ENCODE measurements at regions not wholly inside any gene's neighbourhood (a gene's known extent, or its start where the extent isn't known, plus 50 kb on each side); places are given as distances from the start of the nearest gene placed in this dataset.

DNA sequence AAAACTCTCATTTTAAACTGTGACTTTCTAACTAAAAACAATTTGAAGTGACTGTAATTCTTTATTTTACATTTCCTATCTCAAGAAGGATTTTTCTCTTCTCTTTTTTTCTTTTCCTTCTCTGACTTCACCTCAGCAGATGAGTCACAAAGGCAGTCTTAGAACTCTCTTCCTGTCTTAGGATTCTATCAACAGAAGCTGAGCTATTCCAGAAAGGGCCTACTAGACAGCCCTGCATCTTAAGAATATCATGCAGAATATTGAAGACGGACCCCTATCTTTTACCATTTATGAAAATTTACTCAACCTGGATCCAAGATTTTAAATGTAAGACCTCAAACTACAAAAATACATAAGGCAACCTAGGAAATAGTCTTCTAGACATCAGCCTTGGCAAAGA lies 365.7 kb upstream of the SEMA3C start (continued):
- TF ChIP-seq ZNF221 (tag by site-specific recombination; IDR thresholded peaks at IDR 0.05; ENCODE audit: borderline replicate concordance) (no peak), ZBTB10 (tag by site-specific recombination; IDR thresholded peaks at IDR 0.05) (no peak)

DNA sequence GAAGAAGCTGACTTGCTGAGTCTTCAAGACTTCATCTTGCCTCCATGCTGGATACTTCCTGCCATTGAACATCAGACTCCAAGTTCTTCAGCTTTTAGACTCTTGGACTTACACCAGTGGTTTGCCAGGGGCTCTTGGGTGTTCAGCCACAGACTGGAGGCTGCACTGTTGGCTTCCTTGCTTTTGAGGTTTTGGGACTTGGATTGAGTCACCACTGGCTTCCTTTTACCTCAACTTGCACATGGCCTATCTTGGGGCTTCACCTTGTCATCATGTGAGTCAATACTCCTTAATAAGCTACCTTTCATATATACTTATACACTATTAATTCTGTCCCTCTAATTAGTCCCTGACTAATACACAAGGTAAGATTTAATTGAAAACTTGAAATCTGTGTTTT lies 361.7 kb upstream of the SEMA3C start:
- no peaks in the 10 kb centered on the region for H3K36me3 ChIP-seq (ENCODE audit: control insufficient read depth in 2 of 2, insufficient read depth in 1 of 2, low read length in 2 of 2)
- H3K27ac ChIP-seq (ENCODE audit: extremely low read depth, low read depth, low read length): no peak overlapping the region
- CTCF ChIA-PET: no interaction called here

More for the DNA sequence above, 361.7 kb upstream of the SEMA3C start:
- Histone ChIP-seq H3K4me3 (ENCODE audit: low read depth, low read length) (no peak overlapping the region), H3K9me3 (ENCODE audit: control insufficient read depth, insufficient read depth, low read depth, low read length) (no peaks in the 10 kb centered on the region), H3K4me1 (ENCODE audit: control insufficient read depth, insufficient read depth, low read length) (no peaks in the 10 kb centered on the region; the same call in 1 of the 2 replicates)
- POLR2A ChIA-PET: no interaction called here
- TF ChIP-seq, protein P1, sequence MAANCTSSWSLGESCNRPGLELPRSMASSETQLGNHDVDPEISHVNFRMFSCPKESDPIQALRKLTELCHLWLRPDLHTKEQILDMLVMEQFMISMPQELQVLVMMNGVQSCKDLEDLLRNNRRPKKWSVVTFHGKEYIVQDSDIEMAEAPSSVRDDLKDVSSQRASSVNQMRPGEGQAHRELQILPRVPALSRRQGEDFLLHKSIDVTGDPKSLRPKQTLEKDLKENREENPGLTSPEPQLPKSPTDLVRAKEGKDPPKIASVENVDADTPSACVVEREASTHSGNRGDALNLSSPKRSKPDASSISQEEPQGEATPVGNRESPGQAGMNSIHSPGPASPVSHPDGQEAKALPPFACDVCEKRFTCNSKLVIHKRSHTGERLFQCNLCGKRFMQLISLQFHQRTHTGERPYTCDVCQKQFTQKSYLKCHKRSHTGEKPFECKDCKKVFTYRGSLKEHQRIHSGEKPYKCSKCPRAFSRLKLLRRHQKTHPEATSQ (tag by site-specific recombination; IDR thresholded peaks at IDR 0.05): no peak
- TF ChIP-seq ZNF596 (tag by site-specific recombination; IDR thresholded peaks at IDR 0.05) (no peak), ZNF548 (tag by site-specific recombination; IDR thresholded peaks at IDR 0.05) (no peak), ZNF266 (tag by site-specific recombination; IDR thresholded peaks at IDR 0.05; ENCODE audit: low read depth) (no peak), TSHZ1 (tag by site-specific recombination; IDR thresholded peaks at IDR 0.05; ENCODE audit: borderline replicate concordance) (no peak), YY1 (tag by site-specific recombination; IDR thresholded peaks at IDR 0.05) (no peak), MZF1 (tag by site-specific recombination; IDR thresholded peaks at IDR 0.05; ENCODE audit: borderline replicate concordance) (no peak), ZXDB (tag by site-specific recombination; IDR thresholded peaks at IDR 0.05) (no peak), ZNF544 (tag by site-specific recombination; IDR thresholded peaks at IDR 0.05) (no peak), ZNF146 (tag by site-specific recombination; IDR thresholded peaks at IDR 0.05) (no peak)
- TF ChIP-seq, protein P2, sequence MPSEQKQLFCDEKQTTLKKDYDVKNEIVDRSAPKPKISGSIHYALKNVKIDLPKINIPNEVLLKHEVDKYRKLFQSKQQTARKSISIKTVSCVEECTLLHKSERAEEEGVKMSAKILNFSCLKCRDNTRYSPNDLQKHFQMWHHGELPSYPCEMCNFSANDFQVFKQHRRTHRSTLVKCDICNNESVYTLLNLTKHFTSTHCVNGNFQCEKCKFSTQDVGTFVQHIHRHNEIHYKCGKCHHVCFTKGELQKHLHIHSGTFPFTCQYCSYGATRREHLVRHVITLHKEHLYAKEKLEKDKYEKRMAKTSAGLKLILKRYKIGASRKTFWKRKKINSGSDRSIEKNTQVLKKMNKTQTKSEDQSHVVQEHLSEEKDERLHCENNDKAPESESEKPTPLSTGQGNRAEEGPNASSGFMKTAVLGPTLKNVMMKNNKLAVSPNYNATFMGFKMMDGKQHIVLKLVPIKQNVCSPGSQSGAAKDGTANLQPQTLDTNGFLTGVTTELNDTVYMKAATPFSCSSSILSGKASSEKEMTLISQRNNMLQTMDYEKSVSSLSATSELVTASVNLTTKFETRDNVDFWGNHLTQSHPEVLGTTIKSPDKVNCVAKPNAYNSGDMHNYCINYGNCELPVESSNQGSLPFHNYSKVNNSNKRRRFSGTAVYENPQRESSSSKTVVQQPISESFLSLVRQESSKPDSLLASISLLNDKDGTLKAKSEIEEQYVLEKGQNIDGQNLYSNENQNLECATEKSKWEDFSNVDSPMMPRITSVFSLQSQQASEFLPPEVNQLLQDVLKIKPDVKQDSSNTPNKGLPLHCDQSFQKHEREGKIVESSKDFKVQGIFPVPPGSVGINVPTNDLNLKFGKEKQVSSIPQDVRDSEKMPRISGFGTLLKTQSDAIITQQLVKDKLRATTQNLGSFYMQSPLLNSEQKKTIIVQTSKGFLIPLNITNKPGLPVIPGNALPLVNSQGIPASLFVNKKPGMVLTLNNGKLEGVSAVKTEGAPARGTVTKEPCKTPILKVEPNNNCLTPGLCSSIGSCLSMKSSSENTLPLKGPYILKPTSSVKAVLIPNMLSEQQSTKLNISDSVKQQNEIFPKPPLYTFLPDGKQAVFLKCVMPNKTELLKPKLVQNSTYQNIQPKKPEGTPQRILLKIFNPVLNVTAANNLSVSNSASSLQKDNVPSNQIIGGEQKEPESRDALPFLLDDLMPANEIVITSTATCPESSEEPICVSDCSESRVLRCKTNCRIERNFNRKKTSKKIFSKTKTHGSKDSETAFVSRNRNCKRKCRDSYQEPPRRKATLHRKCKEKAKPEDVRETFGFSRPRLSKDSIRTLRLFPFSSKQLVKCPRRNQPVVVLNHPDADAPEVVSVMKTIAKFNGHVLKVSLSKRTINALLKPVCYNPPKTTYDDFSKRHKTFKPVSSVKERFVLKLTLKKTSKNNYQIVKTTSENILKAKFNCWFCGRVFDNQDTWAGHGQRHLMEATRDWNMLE (tag by site-specific recombination; conservative IDR thresholded peaks at IDR 0.05; ENCODE audit: low read depth): no peak
